Peyer's patch (tissue), 4 donors: ENCODE measurements at regions not wholly inside any gene's neighbourhood (a gene's known extent, or its start where the extent isn't known, plus 50 kb on each side); places are given as distances from the start of the nearest gene placed in this dataset.

Experiments
- CTCF ChIP-seq, 6 experiments: fragments of 450-650 bp in 4 of 6; fragments of 200-600 bp in 2 of 6; sonication (generic) in 1 of 6; IDR thresholded peaks; one replicate each; pipeline ENCODE4 v1.5.1; 2017 to 2019; ENCODE audit warnings: antibody characterized with exemption in 6 of 6, mild to moderate bottlenecking in 3 of 6, moderate library complexity in 1 of 6
- POLR2A ChIP-seq, 2 donors: fragments of 450-650 bp; IDR thresholded peaks; one replicate each; pipeline ENCODE4 v1.5.1; 2017; ENCODE audit warnings: antibody characterized with exemption in 2 of 2, mild to moderate bottlenecking in 2 of 2, moderate library complexity in 2 of 2

- TF ChIP-seq CTCF (IDR thresholded peaks at IDR 0.05) (no peak), POLR2A (IDR thresholded peaks at IDR 0.05) (no peak)
These were observed 649.2 kb upstream of the MIS18BP1 start for GRCh38 chr14:45902241-45902640.
